ENCODE measurements at regions not wholly inside any gene's neighbourhood (a gene's known extent, or its start where the extent isn't known, plus 50 kb on each side); places are given as distances from the start of the nearest gene placed in this dataset.
"Not testable (repeated sequence)": the region's sequence is repeated elsewhere in the genome, so short reads cannot be mapped to it uniquely, and the experiment has no call there.

DNA sequence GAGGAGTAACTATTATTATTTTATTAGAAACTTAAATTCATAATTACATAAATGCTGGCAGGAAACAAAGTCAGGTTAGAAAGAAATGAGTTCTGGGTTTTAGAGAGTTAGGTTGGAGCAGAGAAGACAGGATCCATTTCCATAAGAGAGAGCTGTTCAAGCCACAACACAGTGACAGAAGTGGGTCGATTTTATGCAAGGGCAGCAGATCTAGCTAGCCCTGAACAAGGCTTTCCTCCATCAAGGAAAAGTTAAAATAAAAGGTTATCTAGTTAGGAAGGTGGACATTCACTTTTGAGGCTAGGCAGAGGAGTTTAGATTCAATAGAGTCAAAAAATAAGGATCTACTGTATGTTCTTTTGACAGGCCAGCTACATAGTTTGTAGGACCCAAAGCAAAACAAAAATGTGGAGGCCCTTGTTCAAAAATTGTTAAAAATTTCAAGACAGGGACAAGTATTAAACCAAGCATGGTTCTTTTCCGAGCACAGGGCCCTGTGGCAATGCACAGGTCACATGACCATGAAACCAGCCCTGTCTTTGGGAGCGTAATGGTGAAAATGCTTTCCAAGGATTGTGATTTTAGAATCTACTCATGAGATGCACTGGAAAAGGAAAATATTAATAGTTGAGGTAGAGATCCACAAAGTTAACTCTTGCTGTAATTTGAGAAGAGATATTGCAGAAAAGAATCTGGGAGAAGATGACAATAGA lies 91.2 kb upstream of the CREB1 start:
- DNase-seq = no peak

DNA sequence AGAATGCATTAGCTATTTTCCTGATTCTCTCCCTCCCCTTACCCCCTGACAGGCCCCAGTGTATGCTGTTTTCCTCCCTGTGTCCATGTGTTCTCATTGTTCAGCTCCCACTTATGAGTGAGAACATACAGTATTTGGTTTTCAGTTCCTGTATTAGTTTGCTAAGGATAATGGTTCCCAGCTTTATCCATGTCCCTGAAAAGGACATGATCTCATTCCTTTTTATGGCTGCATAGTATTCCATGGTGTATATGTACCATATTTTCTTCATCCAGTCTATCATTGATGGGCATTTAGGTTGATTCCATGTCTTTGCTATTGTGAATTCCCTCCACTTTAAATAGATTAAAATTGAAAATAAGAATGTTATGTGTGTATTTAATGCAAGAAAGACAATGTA lies 89.9 kb upstream of the CREB1 start:
- DNase-seq = not testable (repeated sequence)

DNA sequence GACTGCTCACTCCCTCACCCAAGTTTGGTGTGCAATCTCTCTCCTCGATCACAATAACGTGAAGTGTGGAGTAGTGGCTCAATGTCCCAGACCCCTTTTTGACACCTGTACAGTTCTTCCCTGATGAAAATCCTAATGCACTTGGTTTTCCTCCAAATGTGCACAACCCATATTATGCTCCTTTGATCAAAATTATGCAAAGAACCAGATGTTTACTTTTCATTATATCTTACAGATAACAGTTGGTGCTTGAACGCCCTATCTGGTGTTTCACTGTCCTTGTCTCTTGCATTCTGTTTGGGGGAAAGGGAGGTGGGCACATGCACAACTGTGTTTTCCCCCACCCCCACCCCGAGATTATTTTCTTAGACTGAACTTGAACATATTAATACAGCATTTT lies 85.0 kb upstream of the CREB1 start:
- no peak for DNase-seq

DNA sequence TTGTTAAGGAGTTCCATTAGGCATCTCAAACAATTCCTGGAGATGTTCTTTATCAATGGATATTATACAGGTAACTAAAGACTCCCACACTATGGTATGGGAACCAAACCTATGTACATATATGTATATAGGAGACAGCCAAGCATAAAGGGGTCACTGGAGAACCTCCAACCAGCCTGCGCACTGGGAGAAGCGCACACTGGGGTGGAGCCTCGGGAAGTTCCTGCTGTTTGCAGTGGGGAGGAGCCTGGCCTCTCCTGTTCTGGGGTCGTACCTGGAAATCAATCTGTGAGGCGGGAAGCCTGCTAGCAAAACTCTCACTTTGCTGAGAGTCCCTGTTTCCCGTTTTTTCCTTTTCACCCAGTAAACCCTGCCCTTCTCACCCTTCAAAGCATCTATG lies 83.1 kb upstream of the CREB1 start:
- no peak for DNase-seq

DNA sequence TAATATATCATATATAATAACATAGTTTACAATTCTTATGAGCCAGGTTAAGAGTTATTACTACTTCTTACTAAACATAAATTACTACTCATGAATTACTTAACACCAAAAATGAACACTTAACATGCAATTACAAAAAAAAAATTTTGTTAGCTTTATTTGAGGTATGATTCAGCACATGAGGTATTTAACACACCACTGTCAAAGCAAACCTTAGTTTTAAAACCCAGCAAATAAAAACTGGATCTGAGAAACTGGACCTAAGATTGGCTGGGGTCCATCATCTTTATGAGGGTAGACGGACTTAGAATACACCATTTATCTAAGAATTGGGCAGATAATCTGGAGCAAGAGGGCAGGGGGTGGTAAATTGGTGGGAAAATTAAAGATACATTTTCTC lies 81.8 kb upstream of the CREB1 start:
- no peak for DNase-seq

DNA sequence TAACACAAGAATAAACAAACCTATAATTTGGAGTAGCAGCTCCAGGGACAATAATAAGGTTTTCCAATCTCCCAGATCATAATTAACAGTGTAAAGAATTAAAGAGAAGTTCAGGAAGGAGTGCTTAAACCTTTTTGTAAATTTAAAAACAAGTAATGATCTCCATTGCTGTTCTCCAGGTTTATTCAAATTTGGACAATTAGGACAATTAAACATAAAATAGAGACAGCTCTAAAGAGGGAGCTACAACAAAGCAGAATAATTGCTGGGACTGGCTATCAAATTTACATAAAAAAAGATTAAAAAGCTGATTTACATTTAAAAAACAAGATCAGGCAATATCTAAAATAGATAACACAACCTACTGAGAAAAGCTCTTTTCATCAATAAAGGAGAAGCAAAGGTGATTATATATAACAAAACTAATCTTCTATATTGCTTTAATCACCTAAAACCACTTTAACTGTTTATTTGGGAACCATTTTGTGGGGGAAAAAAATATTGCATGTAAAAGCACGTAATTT lies 80.1 kb upstream of the CREB1 start:
- DNase-seq = no peak

DNA sequence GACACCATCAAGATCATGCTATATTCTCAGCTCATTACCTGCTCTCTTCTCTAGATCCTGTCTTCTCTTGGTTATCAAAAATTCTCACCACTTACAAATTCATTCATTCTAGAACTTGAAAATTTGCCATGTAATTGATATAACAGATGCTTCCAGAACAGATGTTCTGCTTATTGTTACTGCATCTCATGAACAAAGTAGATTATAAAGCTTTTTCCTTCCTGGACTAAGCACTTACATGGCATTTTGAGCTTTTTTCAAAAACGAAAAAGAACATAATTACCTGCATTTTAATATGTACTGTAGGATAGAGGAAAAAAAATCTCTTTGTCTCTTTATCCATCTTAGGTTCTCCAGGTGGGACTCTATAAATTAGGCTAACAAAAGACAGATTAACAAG lies 79.6 kb upstream of the CREB1 start:
- no peak for DNase-seq

DNA sequence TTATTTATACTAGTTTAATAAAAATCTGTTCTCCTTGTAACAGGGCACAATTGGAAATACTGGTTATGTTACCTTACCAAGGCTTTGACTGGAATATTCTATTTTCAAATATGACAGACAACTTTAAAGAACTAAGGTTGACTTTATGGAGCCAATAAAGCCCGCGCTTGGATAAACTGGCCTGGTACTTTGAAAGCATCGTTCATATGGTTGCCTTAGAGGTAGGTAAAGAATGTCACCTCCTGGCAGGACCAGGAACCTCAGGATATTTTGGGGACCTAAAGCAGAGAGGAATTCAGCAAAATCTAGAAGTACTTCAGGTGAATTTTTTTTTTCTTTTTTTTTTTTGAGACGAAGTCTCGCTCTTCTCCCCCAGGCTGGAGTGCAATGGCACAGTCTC lies 71.2 kb upstream of the CREB1 start:
- no peak for DNase-seq

DNA sequence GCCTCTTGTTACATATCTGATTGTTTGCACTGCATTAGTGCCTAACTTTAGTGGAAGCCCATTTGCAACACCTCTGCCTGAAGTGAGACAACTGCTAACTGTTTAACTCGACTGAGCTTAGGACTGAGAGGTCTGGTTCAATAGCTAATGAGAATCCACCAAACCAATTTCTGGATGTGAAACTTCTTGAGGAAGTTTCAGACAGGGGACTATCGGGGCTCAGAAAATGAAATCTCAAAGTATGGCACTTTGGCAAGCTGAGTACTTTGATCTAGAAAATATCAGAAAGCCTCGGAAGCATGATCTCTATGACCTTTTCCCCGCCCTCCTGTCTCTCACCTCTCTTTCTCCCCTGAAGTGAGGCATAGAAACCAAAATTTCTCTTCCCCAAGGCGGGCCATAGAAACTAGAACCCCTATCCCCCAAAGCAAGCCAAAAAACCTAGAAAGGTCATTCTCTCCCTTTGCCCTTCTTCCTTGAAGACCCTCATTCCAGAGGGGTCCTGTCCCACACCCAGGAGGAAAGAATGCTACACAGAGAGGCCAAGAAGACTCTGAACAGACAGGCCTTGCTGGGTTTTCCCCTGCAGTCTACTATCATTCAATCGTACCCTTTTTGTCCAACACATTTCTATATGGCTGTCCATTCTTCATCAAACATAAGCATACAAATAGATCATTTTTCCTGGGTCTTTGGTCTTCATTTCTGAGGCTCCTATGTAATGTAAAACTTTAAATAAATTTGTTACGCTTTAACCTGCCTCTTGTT lies 69.6 kb upstream of the CREB1 start:
- DNase-seq = no peak

DNA sequence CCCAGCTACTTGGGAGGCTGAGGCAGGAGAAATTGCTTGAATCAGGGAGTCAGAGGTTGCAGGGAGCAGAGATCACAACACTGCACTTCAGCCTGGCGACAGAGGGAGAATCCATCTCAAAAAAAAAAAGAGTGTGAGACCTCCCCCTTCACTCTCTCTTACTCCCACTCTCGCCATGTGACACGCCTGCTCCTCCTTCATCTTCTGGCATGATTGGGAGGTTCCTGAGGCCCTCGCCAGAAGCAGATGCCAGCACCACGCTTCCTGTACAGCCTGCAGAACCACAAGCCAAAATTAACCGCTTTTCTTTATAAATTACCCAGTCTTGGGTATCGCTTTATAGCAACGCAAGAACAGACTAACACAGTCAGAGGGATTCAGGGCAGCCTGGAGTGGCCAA lies 66.3 kb upstream of the CREB1 start:
- no peak for DNase-seq

DNA sequence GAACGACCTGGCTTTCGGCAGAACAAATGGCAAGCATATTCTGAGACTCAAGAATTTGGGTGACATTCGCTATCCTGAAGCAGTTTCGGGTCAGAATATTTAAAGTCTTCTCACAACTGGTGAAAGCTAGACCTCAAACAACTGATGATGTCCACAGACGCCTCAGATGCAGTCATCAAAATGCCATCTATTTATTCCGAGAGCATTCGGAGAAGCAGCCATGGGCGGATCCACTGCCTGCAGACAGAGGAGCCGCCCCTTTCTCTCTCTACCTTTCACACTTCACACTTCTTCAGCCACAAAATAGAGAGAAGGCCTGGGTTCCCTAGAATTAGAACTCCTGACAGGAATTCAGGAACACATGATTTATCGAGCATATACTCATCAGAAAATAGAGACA lies 65.8 kb upstream of the CREB1 start:
- no peak for DNase-seq

DNA sequence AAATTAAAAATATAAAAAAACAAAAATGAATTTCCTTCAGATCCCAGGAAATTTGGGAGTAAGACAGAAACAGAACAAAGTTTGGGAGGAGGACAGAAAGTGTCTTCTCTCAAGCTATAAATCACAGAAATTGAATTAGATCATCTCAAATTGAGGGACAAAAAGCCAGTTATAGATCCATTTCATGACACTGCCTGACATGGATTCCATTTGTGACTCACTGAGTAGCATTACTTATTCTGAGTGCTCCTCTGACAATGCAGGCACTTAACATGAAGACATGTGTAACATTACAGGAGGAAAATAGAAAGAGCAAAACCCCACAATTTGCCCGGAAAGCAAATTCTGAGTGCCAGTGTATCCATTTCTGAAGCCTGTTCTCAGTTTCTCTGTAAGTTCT lies 63.9 kb upstream of the CREB1 start:
- no peak for DNase-seq

DNA sequence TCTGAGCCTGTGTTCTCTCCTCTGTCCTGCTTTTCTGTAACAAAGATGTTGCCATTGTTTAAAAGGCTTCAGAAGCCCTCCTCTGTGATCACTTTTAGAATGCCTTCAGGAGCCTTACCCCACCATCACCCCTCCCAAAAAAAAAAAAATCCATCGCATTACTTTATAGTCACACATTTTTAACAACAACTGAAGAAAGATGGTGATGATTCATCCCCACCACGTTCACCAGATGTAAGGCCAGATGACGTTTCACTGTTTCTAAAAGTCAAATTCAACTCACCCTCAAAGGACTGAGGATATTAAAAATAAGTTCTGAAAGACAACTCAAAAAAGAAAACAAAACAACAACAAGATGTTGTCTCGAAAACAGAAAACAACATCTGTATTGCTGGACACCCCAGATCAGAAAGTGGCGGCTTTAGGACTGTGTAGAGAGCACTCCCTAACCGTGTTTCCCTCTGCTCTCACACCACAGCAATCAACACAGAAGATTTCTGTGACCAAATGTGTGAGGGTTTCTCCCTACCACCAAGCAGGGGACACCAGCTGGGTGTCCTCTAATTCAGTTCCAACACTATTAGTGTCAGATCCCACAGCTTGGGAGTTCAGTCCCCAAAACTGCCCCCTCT lies 61.9 kb upstream of the CREB1 start:
- DNase-seq = no peak

DNA sequence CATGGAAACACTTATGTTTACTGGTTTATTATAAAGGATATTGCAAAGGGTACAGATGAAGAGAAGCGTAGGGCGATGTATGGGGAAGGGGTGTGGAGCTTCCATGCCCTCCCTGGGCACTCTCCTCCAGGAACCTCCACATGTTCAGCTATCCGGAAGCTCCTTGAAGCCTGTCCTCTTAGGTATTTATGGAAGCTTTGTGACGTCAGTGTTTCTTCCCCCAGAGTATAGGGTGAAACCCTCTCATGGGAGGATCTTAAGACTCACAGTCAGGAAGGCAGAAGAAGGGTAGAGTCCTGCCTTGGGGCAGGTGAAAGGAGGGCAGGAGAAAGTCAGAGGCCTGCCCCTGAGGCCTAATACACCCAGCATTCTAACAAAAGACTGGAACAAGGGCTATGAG lies 61.3 kb upstream of the CREB1 start:
- DNase-seq = no peak

DNA sequence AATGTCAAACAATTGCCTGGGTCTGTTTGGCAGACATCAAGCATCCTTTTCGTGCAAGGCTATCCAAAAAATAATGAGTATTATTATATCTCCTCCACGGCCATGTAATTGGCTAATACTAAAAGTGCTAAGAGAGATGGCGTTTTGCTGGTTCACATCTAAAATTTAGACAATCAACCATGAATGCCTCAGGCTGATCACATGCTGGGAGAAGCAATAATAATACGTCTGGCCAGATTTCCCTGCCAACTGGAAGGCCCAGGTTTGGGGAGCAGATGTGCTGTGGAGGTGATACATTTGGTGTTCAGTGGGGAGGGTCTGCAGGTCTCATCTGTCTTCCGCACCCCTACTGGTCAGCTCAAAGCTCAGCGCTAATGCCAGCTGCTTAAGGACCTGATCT lies 60.3 kb upstream of the CREB1 start:
- no peak for DNase-seq

DNA sequence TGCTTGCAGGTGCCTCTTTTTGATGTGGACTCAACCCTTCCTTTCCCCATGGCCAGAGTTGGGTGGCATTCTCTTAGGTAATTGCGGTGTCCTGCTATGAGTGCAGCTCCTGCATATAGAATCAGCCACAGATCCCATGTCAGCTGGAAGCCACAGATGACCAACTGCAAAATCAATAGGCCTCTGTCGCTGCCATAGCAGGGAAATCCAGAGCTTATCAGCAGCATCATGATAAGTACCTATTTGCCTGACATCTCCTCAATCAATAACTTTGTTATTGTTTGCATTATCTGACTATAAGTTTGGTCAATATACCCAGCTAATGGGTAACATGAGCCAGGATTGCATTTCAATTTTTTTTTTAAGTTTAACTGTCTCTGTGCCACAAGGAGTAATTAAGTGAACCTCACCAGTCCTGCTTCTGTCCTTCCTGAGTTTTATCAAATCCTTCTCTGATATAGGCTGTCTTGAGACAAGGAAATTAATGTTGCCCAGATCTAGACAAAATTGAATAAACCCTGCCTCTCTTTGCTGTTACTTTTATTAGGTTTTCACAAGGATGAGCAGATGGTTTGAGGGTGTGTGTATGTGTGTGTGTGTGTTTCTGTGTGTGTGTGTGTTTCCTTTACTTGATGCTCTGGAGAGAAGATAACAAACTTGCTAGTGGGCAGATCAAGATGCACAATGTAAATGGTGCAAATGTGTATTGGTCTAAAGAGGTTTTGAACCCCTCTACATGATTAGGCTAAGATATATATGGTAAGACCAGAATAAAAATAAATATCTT lies 59.6 kb upstream of the CREB1 start:
- DNase-seq = peak in 3 of 56 donors; percentile 19 to 29 (median 26)

DNA sequence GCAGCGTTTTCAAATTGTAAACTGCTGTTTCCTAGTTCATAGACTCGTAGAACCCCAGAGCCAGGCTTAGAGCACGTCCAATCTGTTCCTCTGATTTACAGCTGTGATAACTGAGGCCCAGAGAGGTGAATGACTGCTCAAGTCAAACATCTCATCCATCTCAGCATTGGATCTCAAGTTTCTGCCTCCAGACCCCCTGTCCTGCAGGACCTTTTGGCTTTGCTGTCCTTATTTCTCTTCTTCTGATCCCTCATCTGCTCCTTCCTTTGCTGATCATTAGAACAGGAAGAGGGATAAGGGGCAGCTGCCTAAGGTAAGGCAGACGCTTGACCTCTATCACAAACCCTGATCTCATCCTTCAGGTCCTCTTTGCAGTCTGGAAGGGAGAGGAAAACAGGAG lies 58.5 kb upstream of the CREB1 start:
- no peak for DNase-seq

DNA sequence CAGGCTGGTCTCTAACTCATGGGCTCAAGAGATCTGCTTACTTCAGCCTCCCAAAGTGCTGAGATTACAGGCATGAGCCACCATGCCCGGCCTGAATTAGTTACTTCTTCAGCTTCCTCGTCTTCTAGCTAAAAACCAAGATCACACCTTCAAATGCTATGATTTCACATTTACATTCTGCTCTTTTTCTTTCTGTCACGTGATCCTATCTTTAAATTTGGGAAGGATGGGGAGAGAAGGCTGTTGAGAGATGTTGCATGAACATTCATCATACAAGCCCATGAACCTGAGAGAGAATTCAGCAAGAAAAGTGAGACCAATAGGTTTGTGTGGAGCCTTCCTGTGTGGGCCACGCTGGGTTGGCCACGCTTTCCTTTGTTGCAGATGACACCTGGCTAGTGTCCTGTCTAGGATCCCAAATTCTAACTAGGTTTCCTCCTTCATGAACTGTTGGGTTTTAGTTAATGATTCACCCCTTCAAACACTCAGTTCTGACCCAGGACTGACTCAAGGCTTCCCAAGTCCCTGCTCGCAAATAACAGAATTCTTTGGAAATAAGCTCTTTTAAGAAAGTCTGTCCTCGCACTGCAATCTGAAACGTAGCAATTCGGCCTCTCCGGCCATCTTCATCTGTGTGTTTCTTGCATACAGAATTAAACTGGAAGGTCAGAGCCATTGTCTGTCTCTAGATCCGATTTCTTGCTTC lies 57.3 kb upstream of the CREB1 start:
- DNase-seq = no peak

DNA sequence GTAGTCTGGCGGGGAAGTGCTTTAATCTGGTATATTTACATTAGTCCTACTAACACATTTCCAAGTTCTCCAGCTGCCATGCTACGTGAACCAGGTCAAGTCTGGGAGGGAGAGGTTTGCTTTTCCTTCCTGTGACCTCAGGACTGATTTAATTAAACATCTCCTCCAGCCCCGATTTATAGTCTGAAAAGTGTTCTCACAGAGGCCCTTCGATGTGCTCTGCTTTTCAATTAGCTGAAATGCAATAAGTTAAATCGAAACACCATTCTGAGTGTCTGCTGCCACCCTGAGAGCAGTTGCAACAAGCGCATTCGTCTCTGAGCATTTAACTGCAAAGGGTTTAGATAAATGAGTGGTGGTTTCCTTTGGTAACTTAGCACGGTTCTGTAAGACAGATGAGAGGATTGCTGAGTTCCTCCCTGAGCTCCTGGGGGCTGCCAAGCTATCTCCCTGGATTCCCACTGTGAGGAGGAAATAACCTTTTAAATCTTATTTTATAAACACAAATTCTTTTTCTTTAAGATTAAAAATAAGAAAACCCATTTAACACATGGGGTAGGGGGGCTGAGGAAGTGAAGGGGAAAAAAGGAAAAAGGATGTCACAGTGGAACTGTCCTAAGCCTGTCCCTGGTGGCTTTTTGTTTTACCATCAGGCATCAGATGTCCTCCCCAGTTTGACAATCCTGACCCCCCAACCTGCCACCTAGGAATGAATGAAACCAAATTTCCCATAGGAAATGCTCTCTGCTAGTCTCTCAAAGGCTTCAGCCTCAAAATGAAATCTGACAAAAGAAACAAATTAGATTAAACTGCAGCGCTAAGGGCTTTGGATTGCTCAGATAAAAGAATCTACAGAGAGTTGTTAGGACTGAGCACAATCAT lies 56.5 kb upstream of the CREB1 start:
- peak in 49 of 56 donors; percentile 12 to 84 (median 46) for DNase-seq

DNA sequence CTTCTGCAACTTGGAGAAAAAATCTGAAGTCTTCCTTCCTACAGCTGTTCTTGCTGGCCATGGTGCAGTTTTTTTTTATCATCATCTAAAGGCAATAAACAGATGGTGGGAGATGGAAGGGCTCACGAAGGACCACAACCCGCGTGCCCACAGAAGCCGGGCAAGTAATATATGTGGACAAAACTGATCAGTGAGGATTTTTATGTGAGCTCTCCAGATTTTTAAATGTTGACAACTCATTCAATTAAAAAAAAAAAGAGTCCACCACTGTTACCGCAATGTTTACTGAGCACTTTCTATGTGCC lies 55.9 kb upstream of the CREB1 start:
- DNase-seq = no peak
